ENCODE measurements at regions not wholly inside any gene's neighbourhood (a gene's known extent, or its start where the extent isn't known, plus 50 kb on each side); places are given as distances from the start of the nearest gene placed in this dataset.

GRCh38 chr16:17574256-17574655, 103.5 kb upstream of the XYLT1 start:
- DNase-seq (ENCODE audit: low spot score in 2 of 2): no peak
- intact Hi-C loops (cut with DNase I): no loop called here
- no peaks in the 10 kb centered on the region for H3K4me1 ChIP-seq
- no peak overlapping the region for H3K27ac ChIP-seq
- H3K4me3 ChIP-seq: no peak overlapping the region
- no peaks in the 10 kb centered on the region for H3K36me3 ChIP-seq
- no peaks in the 10 kb centered on the region for H3K9me3 ChIP-seq
- no peak for TF ChIP-seq CTCF (IDR thresholded peaks at IDR 0.05)
- H3K27me3 ChIP-seq: no peaks in the 10 kb centered on the region

GRCh38 chr16:17572145-17572544, 101.4 kb upstream of the XYLT1 start:
- Histone ChIP-seq H3K27me3 (no peaks in the 10 kb centered on the region), H3K4me3 (no peak overlapping the region), H3K27ac (no peak overlapping the region), H3K9me3 (no peaks in the 10 kb centered on the region), H3K36me3 (no peaks in the 10 kb centered on the region), H3K4me1 (no peaks in the 10 kb centered on the region)
- intact Hi-C loops (cut with DNase I): no loop called here
- DNase-seq (ENCODE audit: low spot score in 2 of 2): no peak
- TF ChIP-seq CTCF (IDR thresholded peaks at IDR 0.05): no peak

- Histone ChIP-seq H3K9me3 (no peaks in the 10 kb centered on the region), H3K36me3 (no peaks in the 10 kb centered on the region), H3K4me3 (no peak overlapping the region), H3K4me1 (no peaks in the 10 kb centered on the region), H3K27ac (no peak overlapping the region), H3K27me3 (no peaks in the 10 kb centered on the region)
- intact Hi-C loops (cut with DNase I): no loop called here
- TF ChIP-seq CTCF (IDR thresholded peaks at IDR 0.05): no peak
- no peak for DNase-seq (ENCODE audit: low spot score in 2 of 2)
Measured at GRCh38 chr16:17571499-17572093, 100.8 kb upstream of the XYLT1 start.

GRCh38 chr16:17568239-17568638, 97.5 kb upstream of the XYLT1 start:
- Histone ChIP-seq H3K27me3 (no peaks in the 10 kb centered on the region), H3K27ac (no peak overlapping the region), H3K4me3 (no peak overlapping the region), H3K4me1 (no peaks in the 10 kb centered on the region), H3K9me3 (no peaks in the 10 kb centered on the region), H3K36me3 (no peaks in the 10 kb centered on the region)
- DNase-seq (ENCODE audit: low spot score in 2 of 2): no peak
- intact Hi-C loops (cut with DNase I): no loop called here
- TF ChIP-seq CTCF (IDR thresholded peaks at IDR 0.05): no peak

- Histone ChIP-seq H3K27ac (no peak overlapping the region), H3K36me3 (no peaks in the 10 kb centered on the region), H3K9me3 (no peaks in the 10 kb centered on the region), H3K27me3 (no peaks in the 10 kb centered on the region), H3K4me3 (no peak overlapping the region), H3K4me1 (no peaks in the 10 kb centered on the region)
- intact Hi-C loops (cut with DNase I): no loop called here
- no peak for TF ChIP-seq CTCF (IDR thresholded peaks at IDR 0.05)
- DNase-seq (ENCODE audit: low spot score in 2 of 2): no peak
Measured at GRCh38 chr16:17567455-17567854, 96.7 kb upstream of the XYLT1 start.
